Upper lobe of left lung (tissue), 4 donors: ENCODE measurements at regions not wholly inside any gene's neighbourhood (a gene's known extent, or its start where the extent isn't known, plus 50 kb on each side); places are given as distances from the start of the nearest gene placed in this dataset.

Source experiments
- CTCF ChIP-seq, 6 experiments: fragments of 450-650 bp in 4 of 6; fragments of 200-600 bp in 2 of 6; sonication (generic) in 2 of 6; IDR thresholded peaks; one replicate each; pipeline ENCODE4 v1.5.1; 2016 to 2019; ENCODE audit warnings: antibody characterized with exemption in 6 of 6
- EP300 ChIP-seq, 4 donors: sonication (generic); formaldehyde crosslinking; IDR thresholded peaks; one replicate each; pipeline ENCODE4 v1.5.1; 2017; ENCODE audit warnings: antibody characterized with exemption in 4 of 4, control low read depth in 2 of 4
- POLR2A ChIP-seq, 4 donors: fragments of 450-650 bp; IDR thresholded peaks; one replicate each; pipeline ENCODE4 v1.5.1; 2016 to 2017; ENCODE audit warnings: antibody characterized with exemption in 4 of 4, mild to moderate bottlenecking in 2 of 4
- POLR2AphosphoS5 ChIP-seq, 2 donors: sonication (generic); formaldehyde crosslinking; IDR thresholded peaks; one replicate each; pipeline ENCODE4 v1.5.1; 2017; ENCODE audit warnings: antibody characterized with exemption in 2 of 2

- no peak for TF ChIP-seq CTCF (IDR thresholded peaks at IDR 0.05)
- TF ChIP-seq POLR2A (IDR thresholded peaks at IDR 0.05) = no peak
- TF ChIP-seq POLR2AphosphoS5 (IDR thresholded peaks at IDR 0.05) = no peak
- TF ChIP-seq EP300 (IDR thresholded peaks at IDR 0.05) = no peak
Observed at GRCh38 chr2:10514273-10514672, 66.1 kb upstream of the ODC1 start.
